ENCODE measurements at regions not wholly inside any gene's neighbourhood (a gene's known extent, or its start where the extent isn't known, plus 50 kb on each side); places are given as distances from the start of the nearest gene placed in this dataset.
"Not testable (repeated sequence)": the region's sequence is repeated elsewhere in the genome, so short reads cannot be mapped to it uniquely, and the experiment has no call there.

GRCh38 chr12:65672441-65672840 is 151.8 kb upstream of the HMGA2 start:
- no peak for FAIRE-seq
- no peak for DNase-seq (ENCODE audit: insufficient read length, low spot score)

DNA sequence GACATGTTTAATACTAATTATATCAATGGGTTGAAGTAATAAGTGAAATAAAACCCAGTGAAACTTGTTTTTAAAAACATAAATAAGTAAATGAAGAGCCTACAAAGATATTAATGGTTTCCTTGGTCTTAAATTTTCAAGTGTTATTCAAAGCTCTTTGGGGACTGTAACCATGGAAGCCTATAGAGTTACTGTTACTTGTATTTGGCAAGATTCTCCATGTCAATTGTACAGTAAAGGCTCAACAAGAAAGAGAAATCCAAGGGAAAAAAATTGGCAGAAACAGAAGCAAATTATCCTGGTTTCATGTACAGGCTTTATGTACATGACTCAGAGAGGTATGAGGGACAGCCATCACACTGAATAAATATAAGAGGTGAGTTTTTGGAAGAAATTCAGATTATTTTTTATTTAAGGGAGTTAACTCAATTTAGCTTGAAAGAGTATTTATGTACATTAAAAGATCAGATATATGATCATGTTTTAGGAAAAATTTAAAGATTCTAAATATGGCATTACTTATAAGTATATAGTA is 151.1 kb upstream of the HMGA2 start:
- DNase-seq (ENCODE audit: insufficient read length, low spot score) (no peak), FAIRE-seq (no peak)

- no peak for FAIRE-seq
- no peak for DNase-seq (ENCODE audit: insufficient read length, low spot score)
Measured at GRCh38 chr12:65673732-65674131, 150.6 kb upstream of the HMGA2 start.

DNA sequence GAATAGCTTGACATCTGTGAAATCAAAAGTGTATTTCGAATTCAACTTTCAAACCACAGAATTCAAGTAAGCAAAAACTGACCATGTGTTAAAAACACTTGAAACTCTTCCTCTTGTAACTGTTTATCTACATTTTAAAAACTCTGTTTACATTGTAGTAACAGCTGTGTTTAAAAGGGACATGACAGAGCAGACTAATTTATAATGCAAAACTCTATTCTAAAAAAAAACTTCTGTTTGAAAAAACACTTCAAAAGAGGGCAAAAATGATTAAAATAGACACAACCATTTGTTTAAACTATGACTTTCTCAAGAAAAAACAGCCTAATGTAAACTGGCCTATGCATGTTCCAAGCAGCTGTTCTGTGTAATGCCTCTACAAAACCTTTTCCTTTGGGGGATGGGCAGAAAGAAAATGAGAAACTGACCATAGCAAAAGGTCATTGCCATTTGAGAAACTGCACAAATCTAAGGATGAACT is 149.1 kb upstream of the HMGA2 start:
- DNase-seq (ENCODE audit: insufficient read length, low spot score) (no peak), FAIRE-seq (no peak)

GRCh38 chr12:65678172-65678571 is 146.1 kb upstream of the HMGA2 start:
- DNase-seq (ENCODE audit: insufficient read length, low spot score); FAIRE-seq: not testable (repeated sequence)

DNA sequence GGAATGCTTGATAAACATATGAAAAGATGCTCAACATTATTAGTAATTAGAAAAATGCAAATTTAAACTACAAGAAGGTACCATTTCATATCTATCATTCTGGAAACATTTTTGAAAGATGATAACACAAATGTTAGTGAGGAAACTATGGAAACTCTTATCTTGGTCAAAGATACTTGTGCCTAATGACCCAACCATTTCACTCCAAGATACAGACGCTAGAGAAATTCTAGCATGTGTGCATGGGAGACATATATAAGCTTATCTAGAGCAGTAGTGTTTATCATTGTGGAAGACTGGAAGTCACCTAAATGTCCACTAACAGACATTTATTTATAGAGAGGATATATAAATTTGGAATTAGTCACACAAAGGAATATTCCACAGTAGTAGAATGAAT is 143.1 kb upstream of the HMGA2 start:
- DNase-seq (ENCODE audit: insufficient read length, low spot score) (no peak), FAIRE-seq (no peak)

GRCh38 chr12:65682112-65682511 is 142.2 kb upstream of the HMGA2 start:
- no peak for DNase-seq (ENCODE audit: insufficient read length, low spot score)
- FAIRE-seq, result no peak

DNA sequence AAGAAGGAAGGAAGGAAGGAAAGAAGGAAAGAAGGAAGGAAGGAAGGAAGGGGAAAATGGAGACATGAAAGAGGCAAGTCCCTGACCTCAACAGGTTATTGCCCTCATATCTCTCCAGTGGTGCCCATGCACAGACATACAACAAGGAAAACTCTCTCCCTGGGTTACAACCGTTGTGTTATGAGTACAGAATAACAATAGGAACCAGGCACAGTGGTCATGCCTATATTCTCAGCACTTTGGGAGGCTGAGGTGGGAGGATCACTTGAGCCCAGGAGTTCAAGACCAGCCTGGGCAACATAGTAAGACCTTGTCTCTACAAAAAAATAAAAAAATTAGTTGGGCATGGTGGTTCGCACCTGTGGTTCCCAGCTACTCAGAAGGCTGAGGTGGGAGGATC is 139.4 kb upstream of the HMGA2 start:
- no peak for DNase-seq (ENCODE audit: insufficient read length, low spot score)
- FAIRE-seq, result no peak

- FAIRE-seq (no peak), DNase-seq (ENCODE audit: insufficient read length, low spot score) (no peak)
Measured at GRCh38 chr12:65685514-65685913, 138.8 kb upstream of the HMGA2 start.

- no peak for DNase-seq (ENCODE audit: insufficient read length, low spot score)
- FAIRE-seq, result no peak
Measured at GRCh38 chr12:65689508-65689907, 134.8 kb upstream of the HMGA2 start.

GRCh38 chr12:65690477-65690876 is 133.8 kb upstream of the HMGA2 start:
- DNase-seq (ENCODE audit: insufficient read length, low spot score), result no peak
- no peak for FAIRE-seq

- DNase-seq (ENCODE audit: insufficient read length, low spot score) (no peak), FAIRE-seq (no peak)
Measured at GRCh38 chr12:65694130-65694529, 130.2 kb upstream of the HMGA2 start.

DNA sequence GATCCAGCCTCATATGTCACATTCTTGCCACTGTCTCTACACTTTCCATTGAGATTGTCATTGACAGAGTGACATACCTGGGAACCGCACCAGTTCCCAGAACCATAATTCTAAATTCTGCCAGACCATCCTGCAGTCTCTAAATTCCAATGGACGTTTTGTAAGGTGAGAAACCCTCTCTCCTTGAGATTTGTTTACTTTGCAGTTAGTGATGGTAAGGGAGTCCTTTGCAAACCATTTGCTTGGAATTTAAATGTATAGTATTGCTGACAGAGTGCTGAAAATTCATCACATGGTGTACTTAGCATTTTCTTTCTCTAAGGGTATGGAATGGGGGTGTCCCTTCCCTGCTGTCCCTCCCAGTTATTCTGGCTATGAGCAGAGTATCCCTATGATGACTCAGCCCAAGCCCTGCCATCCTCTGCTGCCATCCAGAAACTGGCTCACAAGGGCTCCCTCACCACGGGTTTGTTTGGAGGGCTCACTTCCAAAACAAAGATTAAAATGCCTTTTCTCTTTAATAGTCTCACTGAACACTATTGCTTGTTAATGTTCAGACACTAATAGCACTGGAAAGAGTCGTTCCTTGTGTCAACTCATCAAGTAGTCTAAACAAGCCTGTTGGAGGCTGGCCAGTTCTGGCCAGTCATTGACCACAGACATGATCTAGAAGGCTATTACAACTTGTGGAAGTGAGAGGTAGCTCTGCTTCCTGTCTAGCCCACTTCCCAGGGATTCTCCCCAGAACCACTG is 129.0 kb upstream of the HMGA2 start:
- DNase-seq (ENCODE audit: insufficient read length, low spot score) (no peak), FAIRE-seq (no peak)

- DNase-seq (ENCODE audit: insufficient read length, low spot score), result no peak
- no peak for FAIRE-seq
Measured at GRCh38 chr12:65696227-65696626, 128.1 kb upstream of the HMGA2 start.

GRCh38 chr12:65699251-65699650 is 125.0 kb upstream of the HMGA2 start:
- FAIRE-seq, result no peak
- no peak for DNase-seq (ENCODE audit: insufficient read length, low spot score)

GRCh38 chr12:65703176-65703575 is 121.1 kb upstream of the HMGA2 start:
- no peak for DNase-seq (ENCODE audit: insufficient read length, low spot score)
- no peak for FAIRE-seq

GRCh38 chr12:65705380-65705876 is 118.9 kb upstream of the HMGA2 start:
- DNase-seq (ENCODE audit: insufficient read length, low spot score) (no peak), FAIRE-seq (no peak)

- DNase-seq (ENCODE audit: insufficient read length, low spot score) (no peak), FAIRE-seq (no peak)
Measured at GRCh38 chr12:65707051-65707450, 117.2 kb upstream of the HMGA2 start.

GRCh38 chr12:65712260-65713004 is 111.9 kb upstream of the HMGA2 start:
- no peak for FAIRE-seq
- no peak for DNase-seq (ENCODE audit: insufficient read length, low spot score)

DNA sequence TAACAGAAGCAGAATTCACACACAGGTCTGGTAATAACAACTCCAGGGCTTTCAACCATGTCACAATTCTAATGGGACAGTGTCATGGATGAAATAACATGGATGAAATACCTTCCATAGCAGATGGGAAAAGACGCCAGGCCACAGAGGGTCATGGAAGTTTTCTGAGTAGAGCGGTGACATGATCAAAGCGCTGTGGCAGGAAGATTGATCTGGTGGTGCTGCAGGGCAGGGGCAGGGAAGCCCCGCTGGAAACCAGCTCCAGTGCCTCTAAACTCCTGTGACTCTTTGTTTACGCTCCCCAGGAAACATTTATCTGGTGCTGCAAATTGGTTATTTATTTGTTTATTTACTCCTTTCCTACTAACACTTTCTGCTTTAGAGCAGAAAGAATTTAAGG is 108.3 kb upstream of the HMGA2 start:
- FAIRE-seq, result no peak

More for the DNA sequence above, 108.3 kb upstream of the HMGA2 start:
- no peak for DNase-seq (ENCODE audit: insufficient read length, low spot score)

All from GM19239 (cell line).